HL-60 (cell line): ENCODE measurements at regions not wholly inside any gene's neighbourhood (a gene's known extent, or its start where the extent isn't known, plus 50 kb on each side); places are given as distances from the start of the nearest gene placed in this dataset.

Source experiments
- DNase-seq, 2 experiments: peaks; one replicate each; pipeline ENCODE4 v3.0.0-alpha.2; 2010 to 2020; ENCODE audit warnings: low read depth in 1 of 2, low spot score in 1 of 2
- H3K27ac ChIP-seq: fragments of 250-450 bp; sonication (Bioruptor Pico); replicated peaks from 2 replicates; pipeline ENCODE4 v1.5.1; 2020; ENCODE audit warnings: mild to moderate bottlenecking, moderate library complexity
- H3K27me3 ChIP-seq: fragments of 250-450 bp; sonication (Bioruptor Pico); 2 replicates; pipeline ENCODE4 v1.5.1; 2021; ENCODE audit warnings: mild to moderate bottlenecking, moderate library complexity; ENCODE audit not compliant: insufficient read depth, poor library complexity, severe bottlenecking
- H3K4me3 ChIP-seq: replicated peaks from 2 replicates; pipeline ENCODE4 v1.5.1; 2011; ENCODE audit warnings: mild to moderate bottlenecking, control low read depth, low read length; ENCODE audit not compliant: insufficient read depth
- GABPA ChIP-seq: IDR thresholded peaks from 2 replicates; pipeline ENCODE4 v1.6.1; 2012; ENCODE audit warnings: low read depth
- POLR2AphosphoS5 ChIP-seq: IDR thresholded peaks from 2 replicates; pipeline ENCODE4 v1.6.1; 2012; ENCODE audit warnings: low read depth
- SPI1 ChIP-seq: IDR thresholded peaks from 2 replicates; pipeline ENCODE4 v1.6.1; 2012; ENCODE audit warnings: low read depth, mild to moderate bottlenecking, borderline replicate concordance
- TF ChIP-seq, protein P1 (sequence below): IDR thresholded peaks from 2 replicates; pipeline ENCODE4 v1.6.1; 2012; ENCODE audit warnings: low read depth; ENCODE audit not compliant: insufficient replicate concordance
- TF ChIP-seq, protein P2 (sequence below): IDR thresholded peaks from one replicate; pipeline ENCODE4 v1.5.1; 2011; ENCODE audit warnings: low read length, control low read depth, inconsistent platforms; ENCODE audit not compliant: insufficient read depth

DNA sequence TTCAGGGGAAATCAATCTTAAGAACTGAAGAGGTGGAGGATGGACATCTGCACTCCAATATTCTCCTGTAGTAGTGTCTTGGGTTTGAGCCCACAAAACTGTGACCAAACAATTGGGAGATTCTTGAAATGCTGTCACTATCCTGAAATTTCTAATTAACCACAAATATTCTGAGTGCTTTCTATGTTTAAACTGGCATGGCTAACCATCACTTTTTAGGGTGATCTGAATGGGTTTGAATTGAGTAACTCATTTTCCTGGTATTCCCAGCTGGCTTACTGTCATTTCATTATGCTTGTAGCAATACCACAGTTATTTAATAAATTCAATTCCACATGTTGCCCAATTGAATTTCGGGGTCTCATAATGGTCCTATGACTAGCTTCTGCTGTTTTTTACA is 216.9 kb upstream of the DCBLD2 start:
- TF ChIP-seq, protein P1, sequence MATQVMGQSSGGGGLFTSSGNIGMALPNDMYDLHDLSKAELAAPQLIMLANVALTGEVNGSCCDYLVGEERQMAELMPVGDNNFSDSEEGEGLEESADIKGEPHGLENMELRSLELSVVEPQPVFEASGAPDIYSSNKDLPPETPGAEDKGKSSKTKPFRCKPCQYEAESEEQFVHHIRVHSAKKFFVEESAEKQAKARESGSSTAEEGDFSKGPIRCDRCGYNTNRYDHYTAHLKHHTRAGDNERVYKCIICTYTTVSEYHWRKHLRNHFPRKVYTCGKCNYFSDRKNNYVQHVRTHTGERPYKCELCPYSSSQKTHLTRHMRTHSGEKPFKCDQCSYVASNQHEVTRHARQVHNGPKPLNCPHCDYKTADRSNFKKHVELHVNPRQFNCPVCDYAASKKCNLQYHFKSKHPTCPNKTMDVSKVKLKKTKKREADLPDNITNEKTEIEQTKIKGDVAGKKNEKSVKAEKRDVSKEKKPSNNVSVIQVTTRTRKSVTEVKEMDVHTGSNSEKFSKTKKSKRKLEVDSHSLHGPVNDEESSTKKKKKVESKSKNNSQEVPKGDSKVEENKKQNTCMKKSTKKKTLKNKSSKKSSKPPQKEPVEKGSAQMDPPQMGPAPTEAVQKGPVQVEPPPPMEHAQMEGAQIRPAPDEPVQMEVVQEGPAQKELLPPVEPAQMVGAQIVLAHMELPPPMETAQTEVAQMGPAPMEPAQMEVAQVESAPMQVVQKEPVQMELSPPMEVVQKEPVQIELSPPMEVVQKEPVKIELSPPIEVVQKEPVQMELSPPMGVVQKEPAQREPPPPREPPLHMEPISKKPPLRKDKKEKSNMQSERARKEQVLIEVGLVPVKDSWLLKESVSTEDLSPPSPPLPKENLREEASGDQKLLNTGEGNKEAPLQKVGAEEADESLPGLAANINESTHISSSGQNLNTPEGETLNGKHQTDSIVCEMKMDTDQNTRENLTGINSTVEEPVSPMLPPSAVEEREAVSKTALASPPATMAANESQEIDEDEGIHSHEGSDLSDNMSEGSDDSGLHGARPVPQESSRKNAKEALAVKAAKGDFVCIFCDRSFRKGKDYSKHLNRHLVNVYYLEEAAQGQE = no peak
- TF ChIP-seq, protein P2, sequence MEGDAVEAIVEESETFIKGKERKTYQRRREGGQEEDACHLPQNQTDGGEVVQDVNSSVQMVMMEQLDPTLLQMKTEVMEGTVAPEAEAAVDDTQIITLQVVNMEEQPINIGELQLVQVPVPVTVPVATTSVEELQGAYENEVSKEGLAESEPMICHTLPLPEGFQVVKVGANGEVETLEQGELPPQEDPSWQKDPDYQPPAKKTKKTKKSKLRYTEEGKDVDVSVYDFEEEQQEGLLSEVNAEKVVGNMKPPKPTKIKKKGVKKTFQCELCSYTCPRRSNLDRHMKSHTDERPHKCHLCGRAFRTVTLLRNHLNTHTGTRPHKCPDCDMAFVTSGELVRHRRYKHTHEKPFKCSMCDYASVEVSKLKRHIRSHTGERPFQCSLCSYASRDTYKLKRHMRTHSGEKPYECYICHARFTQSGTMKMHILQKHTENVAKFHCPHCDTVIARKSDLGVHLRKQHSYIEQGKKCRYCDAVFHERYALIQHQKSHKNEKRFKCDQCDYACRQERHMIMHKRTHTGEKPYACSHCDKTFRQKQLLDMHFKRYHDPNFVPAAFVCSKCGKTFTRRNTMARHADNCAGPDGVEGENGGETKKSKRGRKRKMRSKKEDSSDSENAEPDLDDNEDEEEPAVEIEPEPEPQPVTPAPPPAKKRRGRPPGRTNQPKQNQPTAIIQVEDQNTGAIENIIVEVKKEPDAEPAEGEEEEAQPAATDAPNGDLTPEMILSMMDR = no peak
- no peak for TF ChIP-seq GABPA
- no peak for TF ChIP-seq POLR2AphosphoS5
- TF ChIP-seq SPI1 = no peak
- DNase-seq = no peak
- no peak overlapping the region for H3K4me3 ChIP-seq
- no peaks in the 10 kb centered on the region for H3K27me3 ChIP-seq
- no peak overlapping the region for H3K27ac ChIP-seq

DNA sequence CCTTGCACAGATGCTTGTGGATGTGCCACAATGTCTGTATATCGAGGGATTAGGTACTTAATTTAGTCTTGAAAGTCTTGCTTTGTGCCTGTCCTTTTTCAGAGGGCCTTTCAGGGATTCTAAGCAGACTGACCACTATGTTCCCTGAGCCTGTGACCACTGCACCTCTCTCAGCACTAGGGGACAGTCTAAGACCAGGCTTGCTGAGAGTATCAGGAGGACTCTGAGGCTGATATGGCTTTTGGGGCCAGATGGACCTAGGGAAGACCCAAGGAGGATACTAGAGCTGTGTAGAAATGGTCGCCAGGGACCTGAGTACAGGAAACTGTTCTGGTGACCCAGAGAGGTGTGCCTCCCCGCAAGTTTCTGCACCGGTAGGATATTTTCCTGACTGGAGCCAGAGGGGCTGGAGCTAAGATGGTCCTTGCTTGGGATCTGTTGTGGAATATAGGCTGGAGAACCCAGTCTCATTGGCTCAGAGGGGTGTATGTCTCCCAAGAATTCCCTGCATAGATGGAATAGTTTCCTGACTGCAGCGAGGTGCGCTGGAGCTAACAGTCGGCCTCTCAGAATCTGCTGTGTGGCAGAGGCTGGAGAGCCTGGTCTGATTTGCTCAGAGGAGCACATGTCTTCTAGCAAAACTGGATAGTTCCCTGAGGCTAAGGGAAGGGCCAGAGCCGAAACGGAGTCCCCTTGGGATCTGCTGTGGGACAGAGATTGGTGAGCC is 213.2 kb upstream of the DCBLD2 start:
- Histone ChIP-seq H3K27ac (no peak overlapping the region), H3K27me3 (peaks cover 3% of the 10 kb centered on the region), H3K4me3 (no peak overlapping the region)
- TF ChIP-seq, protein P2 = peak; percentile 5
- no peak for TF ChIP-seq POLR2AphosphoS5
- no peak for DNase-seq

DNA sequence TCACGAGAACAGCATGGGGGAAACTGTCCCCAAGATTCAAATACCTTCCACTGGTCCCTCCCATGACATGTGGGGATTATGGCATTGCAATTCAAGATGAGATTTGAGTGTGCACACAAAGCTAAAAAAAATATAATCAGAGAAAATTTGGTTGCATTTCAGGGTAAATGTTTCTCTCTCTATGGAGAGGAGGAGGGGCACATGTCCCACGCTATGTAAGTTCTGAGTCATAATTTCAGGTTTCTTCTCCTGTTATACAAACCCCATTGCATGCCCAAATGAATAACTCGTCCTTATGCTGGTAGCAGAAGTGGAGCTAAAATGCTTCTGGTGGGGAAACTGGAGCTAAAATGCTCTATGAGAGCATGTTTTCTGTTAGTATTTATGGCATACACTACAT is 209.7 kb upstream of the DCBLD2 start:
- Histone ChIP-seq H3K4me3 (no peak overlapping the region), H3K27me3 (peaks cover 3% of the 10 kb centered on the region), H3K27ac (no peak overlapping the region)
- DNase-seq = no peak
- TF ChIP-seq, protein P2 = no peak
- no peak for TF ChIP-seq GABPA
- no peak for TF ChIP-seq SPI1
- TF ChIP-seq POLR2AphosphoS5 = no peak
- TF ChIP-seq, protein P1 = no peak

DNA sequence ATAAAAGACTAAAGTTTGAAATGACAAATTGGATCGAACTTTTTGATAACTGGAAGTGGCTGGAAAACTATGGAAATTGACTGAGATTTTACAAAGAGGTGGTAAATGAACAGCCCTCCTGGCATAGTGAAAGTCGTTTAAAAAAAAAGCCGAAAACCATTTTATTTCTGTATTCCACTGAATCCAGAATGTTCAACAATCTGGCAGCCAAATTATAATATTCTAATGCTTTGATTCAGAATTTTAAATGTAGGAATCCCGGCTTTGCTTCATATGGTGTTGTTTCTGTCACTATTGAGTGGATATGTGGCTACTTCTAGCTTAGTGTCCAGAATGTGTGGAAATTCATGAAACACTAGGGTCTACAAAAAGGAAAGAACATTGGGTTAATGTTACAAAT is 208.9 kb upstream of the DCBLD2 start:
- no peak for DNase-seq
- TF ChIP-seq, protein P2 = no peak
- TF ChIP-seq, protein P1 = no peak
- TF ChIP-seq SPI1 = no peak
- TF ChIP-seq POLR2AphosphoS5 = no peak
- TF ChIP-seq GABPA = no peak
- Histone ChIP-seq H3K27ac (no peak overlapping the region), H3K27me3 (peaks cover 3% of the 10 kb centered on the region), H3K4me3 (no peak overlapping the region)
